AG04449 (cell line): ENCODE measurements at regions not wholly inside any gene's neighbourhood (a gene's known extent, or its start where the extent isn't known, plus 50 kb on each side); places are given as distances from the start of the nearest gene placed in this dataset.

ENCODE experiments used
- CTCF ChIA-PET: fragments of 350-600 bp; formaldehyde crosslinking; extraction: SDS; loops from one replicate; lab custom pipeline; 2021; ENCODE audit warnings: antibody characterized with exemption; lab: Yijun Ruan, JAX
- POLR2A ChIA-PET: fragments of 400-600, 350-600 bp; formaldehyde crosslinking; extraction: SDS; loops from one replicate; lab custom pipeline; 2020; ENCODE audit warnings: antibody characterized with exemption, inconsistent platforms; lab: Yijun Ruan, JAX
- DNase-seq: peaks from one replicate; pipeline ENCODE4 v3.0.0-alpha.2; 2010; ENCODE audit warnings: low read depth, low spot score
- H3K4me3 ChIP-seq: 2 replicates; pipeline ENCODE4 v1.5.1; 2011; ENCODE audit warnings: low read depth, mild to moderate bottlenecking, control low read depth, low read length
- TF ChIP-seq, protein P1 (sequence below): IDR thresholded peaks from one replicate; pipeline ENCODE4 v1.5.1; 2011; ENCODE audit warnings: mild to moderate bottlenecking, moderate library complexity, low read length, control low read depth, inconsistent platforms; ENCODE audit not compliant: insufficient read depth; ENCODE audit errors: missing control alignments

GRCh38 chr2:215712871-215713790, 277.3 kb upstream of the FN1 start:
- ChIA-PET POLR2A (interaction anchor here (0.5 to 1.0 kb wide), 6 partner anchors 10 to 280 kb away, joined by 3 to 4 read pairs (median 3); no protein-coding TSS in a partner anchor), CTCF (interaction anchor here (0.8 kb wide), 1 partner anchor 207 kb away, joined by 5 read pairs; no protein-coding TSS in a partner anchor)
- TF ChIP-seq, protein P1, sequence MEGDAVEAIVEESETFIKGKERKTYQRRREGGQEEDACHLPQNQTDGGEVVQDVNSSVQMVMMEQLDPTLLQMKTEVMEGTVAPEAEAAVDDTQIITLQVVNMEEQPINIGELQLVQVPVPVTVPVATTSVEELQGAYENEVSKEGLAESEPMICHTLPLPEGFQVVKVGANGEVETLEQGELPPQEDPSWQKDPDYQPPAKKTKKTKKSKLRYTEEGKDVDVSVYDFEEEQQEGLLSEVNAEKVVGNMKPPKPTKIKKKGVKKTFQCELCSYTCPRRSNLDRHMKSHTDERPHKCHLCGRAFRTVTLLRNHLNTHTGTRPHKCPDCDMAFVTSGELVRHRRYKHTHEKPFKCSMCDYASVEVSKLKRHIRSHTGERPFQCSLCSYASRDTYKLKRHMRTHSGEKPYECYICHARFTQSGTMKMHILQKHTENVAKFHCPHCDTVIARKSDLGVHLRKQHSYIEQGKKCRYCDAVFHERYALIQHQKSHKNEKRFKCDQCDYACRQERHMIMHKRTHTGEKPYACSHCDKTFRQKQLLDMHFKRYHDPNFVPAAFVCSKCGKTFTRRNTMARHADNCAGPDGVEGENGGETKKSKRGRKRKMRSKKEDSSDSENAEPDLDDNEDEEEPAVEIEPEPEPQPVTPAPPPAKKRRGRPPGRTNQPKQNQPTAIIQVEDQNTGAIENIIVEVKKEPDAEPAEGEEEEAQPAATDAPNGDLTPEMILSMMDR = no peak
- H3K4me3 ChIP-seq = no peak overlapping the region
- peak; percentile 90 for DNase-seq

- ChIA-PET CTCF (interaction anchor here (0.9 kb wide), 1 partner anchor 208 kb away, joined by 3 read pairs; no protein-coding TSS in a partner anchor), POLR2A (interaction anchor here (0.6 kb wide), 1 partner anchor 273 kb away, joined by 3 read pairs; no protein-coding TSS in a partner anchor)
- TF ChIP-seq, protein P1 = no peak
- no peak overlapping the region for H3K4me3 ChIP-seq
- DNase-seq = no peak
Measured at GRCh38 chr2:215712219-215712868, 276.5 kb upstream of the FN1 start.

DNA sequence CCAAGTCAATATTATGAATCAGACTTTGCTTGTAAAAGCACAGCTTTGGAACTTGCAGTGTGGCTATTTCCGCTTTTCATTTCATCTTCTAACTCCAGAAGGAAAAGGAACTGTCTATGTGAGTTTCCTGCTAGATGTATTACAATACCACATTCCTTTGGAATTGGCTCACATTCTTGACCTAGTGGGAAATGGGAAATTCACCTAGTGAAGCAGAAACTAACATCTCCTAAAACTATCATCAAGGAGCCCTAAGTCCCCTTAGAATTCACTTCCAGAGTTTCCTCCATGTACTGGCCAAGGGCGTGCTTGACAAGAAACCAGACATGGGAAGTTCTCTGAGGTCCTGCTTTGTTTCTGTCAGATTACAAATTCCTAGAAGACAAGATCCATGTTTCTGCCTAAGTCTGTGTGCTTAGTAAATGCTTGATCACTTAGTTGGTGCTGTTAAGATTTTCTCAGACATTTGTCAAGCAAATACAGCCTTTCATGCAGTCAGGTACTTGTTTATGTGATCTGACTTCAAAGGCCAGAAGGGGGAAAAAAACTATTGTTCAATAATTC, 275.7 kb upstream of the FN1 start:
- no peak for DNase-seq
- TF ChIP-seq, protein P1 = no peak
- ChIA-PET CTCF (interaction anchor here (0.9 kb wide), 1 partner anchor 209 kb away, joined by 3 read pairs; no protein-coding TSS in a partner anchor), POLR2A (interaction anchor here (0.6 to 1.0 kb wide), 3 partner anchors 17 to 275 kb away, joined by 3 read pairs; no protein-coding TSS in a partner anchor)
- no peak overlapping the region for H3K4me3 ChIP-seq

GRCh38 chr2:215707608-215708007, 271.7 kb upstream of the FN1 start:
- no peak overlapping the region for H3K4me3 ChIP-seq
- no peak for DNase-seq
- TF ChIP-seq, protein P1 = no peak
- POLR2A ChIA-PET = no interaction called here
- CTCF ChIA-PET = no interaction called here

DNA sequence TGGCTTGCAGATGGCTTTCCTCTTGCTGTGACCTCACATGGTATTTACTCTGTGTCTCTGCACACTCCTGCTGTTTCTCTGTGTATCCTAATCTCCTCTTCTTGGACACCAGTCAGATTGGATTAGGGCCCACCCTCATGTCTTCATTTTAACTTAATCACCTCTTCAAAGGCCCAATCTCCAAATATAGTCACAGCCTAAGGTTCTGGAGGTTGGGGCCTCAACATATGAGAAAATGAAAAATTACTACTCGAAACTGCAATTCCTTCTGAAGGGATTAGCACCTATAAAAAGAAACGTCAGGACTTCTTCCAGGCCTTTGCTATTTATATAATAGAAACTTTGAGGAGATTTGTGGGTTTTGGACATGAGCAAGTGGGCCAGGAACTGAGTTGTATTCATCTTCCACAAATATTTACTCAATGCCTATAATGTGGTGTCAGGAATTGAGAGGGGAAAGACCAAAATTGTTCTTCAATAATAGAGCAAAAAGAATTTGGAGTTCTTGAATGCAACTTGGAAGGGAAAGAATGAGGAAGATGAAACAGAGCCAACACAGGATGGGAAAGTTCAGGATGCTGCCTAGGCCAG, 270.0 kb upstream of the FN1 start:
- DNase-seq = no peak
- POLR2A ChIA-PET = no interaction called here
- CTCF ChIA-PET = no interaction called here
- no peak overlapping the region for H3K4me3 ChIP-seq
- TF ChIP-seq, protein P1 = no peak
